IPS-NIHi7 (cell line): ENCODE measurements at regions not wholly inside any gene's neighbourhood (a gene's known extent, or its start where the extent isn't known, plus 50 kb on each side); places are given as distances from the start of the nearest gene placed in this dataset.
"Not testable (repeated sequence)": the region's sequence is repeated elsewhere in the genome, so short reads cannot be mapped to it uniquely, and the experiment has no call there.

Experiments
- DNase-seq: peaks from one replicate; pipeline ENCODE4 v3.0.0; 2012; ENCODE audit warnings: mixed read lengths; ENCODE audit errors: extremely low spot score

GRCh38 chr1:223991297-223991857 lies 122.5 kb upstream of the FBXO28 start:
- not testable (repeated sequence) for DNase-seq

- DNase-seq = not testable (repeated sequence)
Observed at GRCh38 chr1:223961985-223962384, 116.2 kb upstream of the TP53BP2 start.

DNA sequence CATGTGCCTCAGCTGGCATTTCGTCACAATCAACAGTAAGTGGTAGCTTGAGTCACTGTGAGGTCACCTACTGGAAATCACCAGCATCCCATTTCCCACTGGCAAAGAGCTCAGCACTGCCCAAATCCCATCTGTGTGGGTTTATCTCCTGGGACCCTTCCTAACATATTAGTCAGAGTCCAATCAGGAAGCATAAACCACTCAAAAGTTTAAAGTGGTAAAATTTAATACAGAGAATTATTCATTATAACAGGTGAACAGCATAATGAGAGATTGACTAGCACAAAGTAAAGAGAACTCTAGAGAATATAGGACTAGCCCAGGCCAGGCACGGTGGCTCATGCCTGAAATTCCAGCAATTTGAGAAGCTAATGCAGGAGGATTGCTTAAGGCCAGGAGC lies 107.1 kb upstream of the TP53BP2 start:
- DNase-seq = not testable (repeated sequence)

DNA sequence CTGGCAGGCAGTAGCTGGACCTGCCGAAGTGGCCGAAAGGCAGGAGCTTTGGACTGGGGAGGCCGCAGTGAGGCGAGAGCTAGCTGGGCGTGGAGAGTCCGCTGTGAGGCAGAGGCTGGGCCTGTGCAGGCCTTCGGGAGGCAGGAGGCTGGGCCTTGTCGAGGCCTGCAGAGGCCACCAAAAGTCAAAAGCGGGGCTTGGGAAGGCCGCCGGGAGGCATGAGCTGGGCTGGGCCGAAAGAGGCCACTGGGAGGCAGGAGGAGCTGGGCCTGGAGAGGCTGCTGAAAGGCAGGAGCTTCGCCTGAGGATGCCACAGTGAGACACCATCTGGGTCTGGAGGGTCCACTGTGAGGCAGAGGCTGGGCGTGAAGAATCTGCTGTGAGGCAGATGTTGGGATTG lies 105.8 kb upstream of the TP53BP2 start:
- DNase-seq = not testable (repeated sequence)

- not testable (repeated sequence) for DNase-seq
Observed at GRCh38 chr1:223949944-223950343, 104.2 kb upstream of the TP53BP2 start.

DNA sequence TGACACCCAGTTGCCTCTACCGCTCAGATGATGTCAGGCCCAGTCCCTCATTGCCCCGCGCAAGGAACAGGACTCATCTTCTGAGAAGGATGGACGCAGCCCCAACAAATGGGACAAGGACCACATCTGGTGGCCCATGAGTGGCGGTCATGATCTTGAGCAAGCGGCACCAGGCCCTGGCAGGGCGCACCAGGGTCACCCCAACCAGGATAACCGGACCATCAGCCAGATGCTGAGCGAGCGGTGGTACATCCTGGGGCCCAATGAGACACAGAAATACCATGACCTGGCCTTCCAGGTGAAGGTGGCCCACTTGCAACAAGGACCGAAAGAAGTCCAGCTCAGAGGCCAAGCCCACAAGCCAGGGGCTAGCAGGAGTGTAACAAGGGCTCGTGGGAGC lies 102.3 kb upstream of the TP53BP2 start:
- not testable (repeated sequence) for DNase-seq

- DNase-seq = not testable (repeated sequence)
Observed at GRCh38 chr1:223936592-223936991, 90.8 kb upstream of the TP53BP2 start.

DNA sequence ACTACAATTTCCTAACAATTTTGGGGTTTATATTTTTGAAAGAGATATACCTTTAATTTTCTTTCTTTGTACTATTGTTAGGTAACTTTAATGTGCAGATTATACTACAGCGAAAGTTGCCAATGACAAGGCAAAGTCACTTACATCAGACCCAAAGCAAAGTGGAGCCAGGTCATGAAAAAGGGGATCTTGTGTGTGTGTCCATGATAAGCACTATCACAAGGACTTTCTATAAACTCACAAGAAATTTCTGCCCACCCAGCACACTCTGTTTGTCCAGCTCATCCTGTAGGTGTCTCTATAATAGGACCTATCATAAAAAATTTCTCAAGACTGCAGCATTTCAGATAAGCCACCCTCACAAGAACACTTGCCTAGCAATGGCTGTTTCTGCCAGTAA lies 85.7 kb upstream of the TP53BP2 start:
- not testable (repeated sequence) for DNase-seq

- DNase-seq = not testable (repeated sequence)
Observed at GRCh38 chr1:223920805-223921204, 75.1 kb upstream of the TP53BP2 start.

DNA sequence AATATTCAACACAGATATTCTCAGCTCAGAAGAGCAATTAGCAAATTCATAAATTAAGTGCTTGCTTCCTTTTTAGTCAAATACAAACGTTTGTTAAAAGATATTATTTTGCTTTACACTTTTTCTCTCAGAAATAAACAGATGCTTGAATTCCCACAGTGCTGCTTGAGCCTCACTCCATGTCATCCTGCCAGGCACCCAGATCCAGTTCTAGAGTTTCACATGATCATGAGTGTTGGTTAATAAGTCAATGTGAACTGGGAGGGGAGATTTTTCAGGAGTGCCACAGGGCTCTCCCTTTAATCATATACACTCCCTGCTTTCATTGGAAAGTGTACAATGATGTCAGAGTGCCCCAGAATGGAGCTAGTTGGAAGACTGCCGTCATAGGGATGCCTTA lies 69.7 kb upstream of the TP53BP2 start:
- not testable (repeated sequence) for DNase-seq

GRCh38 chr1:223913715-223914114 lies 68.0 kb upstream of the TP53BP2 start:
- not testable (repeated sequence) for DNase-seq

DNA sequence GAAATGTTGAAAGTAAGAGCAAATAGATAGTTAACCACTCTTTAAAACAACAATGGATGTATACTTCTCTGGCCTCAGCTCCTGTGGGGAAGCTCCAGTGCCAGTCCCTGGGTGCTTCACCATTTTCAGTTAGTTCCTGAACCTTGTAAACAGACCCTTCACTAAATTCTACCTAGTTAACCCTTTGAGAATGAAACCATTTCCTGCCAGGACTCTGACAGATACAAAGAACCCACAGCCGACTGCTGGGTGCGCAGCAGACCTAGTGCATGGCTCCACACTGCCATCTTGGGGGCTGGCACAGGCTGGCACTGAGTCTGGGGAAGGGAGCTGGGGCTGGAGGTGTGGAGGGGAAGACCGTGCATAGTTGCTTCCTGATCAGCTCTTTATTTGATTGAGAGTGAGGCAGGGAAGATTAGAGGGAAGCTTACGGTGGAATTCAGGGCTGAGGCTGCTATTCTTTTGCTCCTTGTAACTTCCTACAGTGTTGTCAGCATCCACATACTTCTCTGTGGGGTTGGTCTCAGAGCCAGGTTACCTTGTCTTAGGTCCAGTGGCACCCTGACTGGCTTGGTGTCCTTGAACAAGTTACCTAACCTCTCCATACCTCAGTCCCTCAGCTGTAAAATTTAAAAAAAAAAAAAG lies 62.3 kb upstream of the TP53BP2 start:
- not testable (repeated sequence) for DNase-seq

DNA sequence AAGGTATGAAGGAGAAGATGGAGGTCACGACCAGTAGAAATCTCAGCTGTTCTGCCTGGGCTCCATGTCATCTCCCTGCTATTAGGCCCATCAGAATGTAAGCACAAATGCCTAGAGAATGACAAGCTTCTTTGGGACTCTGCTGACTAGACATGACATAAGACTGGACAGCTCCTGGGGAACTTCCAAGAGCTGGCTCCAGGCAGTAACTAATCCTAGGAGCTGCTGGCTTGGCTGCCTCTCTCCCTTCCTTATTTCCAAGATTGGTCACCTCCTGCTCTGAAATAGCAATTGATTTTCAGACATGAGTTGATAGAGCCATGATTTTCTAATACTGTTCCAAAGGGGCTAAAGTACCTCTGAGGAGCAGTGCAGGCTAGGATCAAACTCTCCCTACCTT lies 57.5 kb upstream of the TP53BP2 start:
- DNase-seq = not testable (repeated sequence)

- not testable (repeated sequence) for DNase-seq
Observed at GRCh38 chr1:223899775-223900174, 54.0 kb upstream of the TP53BP2 start.

DNA sequence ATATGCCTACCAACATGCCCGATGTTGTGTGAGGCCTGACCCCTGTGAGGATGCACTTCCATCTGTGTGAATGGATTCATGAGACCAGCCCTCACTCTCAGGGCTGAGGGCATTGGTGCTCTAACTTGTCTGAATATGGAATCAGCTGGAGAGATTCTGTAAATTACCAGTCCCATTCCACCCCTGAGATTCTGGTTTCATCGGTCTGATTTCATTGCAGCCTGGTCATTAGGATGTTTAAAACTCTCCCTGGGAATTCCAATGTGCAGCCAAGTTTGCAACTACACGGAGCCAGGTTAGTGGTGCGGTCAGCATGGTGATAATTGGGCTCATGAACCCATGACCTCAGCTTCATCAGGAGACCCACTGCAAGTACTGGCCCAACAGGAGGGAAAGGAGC lies 51.4 kb upstream of the TP53BP2 start:
- DNase-seq = not testable (repeated sequence)

DNA sequence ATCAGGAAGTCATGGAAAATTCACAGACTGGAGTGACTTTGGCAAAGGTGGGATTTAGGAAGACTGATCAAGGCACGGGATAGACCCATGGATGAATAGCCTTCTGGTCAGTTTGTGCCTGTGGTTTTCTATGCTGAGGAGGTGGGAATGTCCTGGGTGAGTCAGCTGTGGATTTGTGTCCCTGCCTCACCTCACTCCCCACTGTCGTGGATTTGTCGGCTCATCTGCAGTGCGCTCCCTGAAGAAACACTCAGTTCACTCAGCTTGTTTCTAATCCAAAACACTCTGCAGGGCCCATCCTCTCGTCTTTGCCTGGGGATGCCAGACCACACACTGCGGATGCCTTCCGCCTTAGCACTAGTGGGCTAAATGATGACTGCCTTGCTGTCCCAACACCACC lies 50.2 kb upstream of the TP53BP2 start:
- not testable (repeated sequence) for DNase-seq
